K562 (cell line): ENCODE measurements at regions not wholly inside any gene's neighbourhood (a gene's known extent, or its start where the extent isn't known, plus 50 kb on each side); places are given as distances from the start of the nearest gene placed in this dataset.

Experiments used
- ATAC-seq: fragments of 200-7000 bp; cut with Tn5 transposase; 3 replicates; pipeline ENCODE4 v1.9.1; 2020; ENCODE audit warnings: moderate library complexity
- BruUV-seq: library from RNA; stranded (reverse); fragments of 400-500 nt; replicated peaks from 2 replicates; lab custom pipeline; 2021; lab: Mats Ljungman, UMichigan
- CTCF ChIA-PET: fragments of 300-600 bp; formaldehyde crosslinking; extraction: SDS; loops from one replicate; lab custom pipeline; 2021; ENCODE audit warnings: low intra/inter-chr PET ratio; lab: Yijun Ruan, JAX
- POLR2A ChIA-PET: fragments of 300-600, 350-650 bp; sonication (Branson Sonifier 250); formaldehyde crosslinking; extraction: SDS; loops from one replicate; lab custom pipeline; 2021; ENCODE audit warnings: antibody characterized with exemption, inconsistent platforms; lab: Yijun Ruan, JAX
- DNase-seq, 4 experiments: peaks; one replicate each; pipeline versions ENCODE4 v3.0.0 to v3.0.0-alpha.2; 2011 to 2018; ENCODE audit warnings: low spot score in 3 of 4, mixed read lengths in 3 of 4; ENCODE audit errors: extremely low read depth in 1 of 4
- FAIRE-seq: peaks from 2 replicates; lab custom pipeline; 2011; peaks lifted over from hg19 to GRCh38; lab: Jason Lieb, UNC
- H2AFZ ChIP-seq: 2 replicates; pipeline ENCODE4 v1.6.0; 2011; ENCODE audit warnings: low read depth, low read length, control low read depth, inconsistent platforms
- H3K27ac ChIP-seq: fragments of 200-600 bp; 3 replicates; pipeline ENCODE4 v1.8.0; 2011; ENCODE audit warnings: low read depth, mild to moderate bottlenecking, control low read depth, inconsistent platforms, low read length, moderate library complexity, mixed read lengths; ENCODE audit errors: extremely low read depth
- H3K27me3 ChIP-seq, 2 experiments: fragments of 300-600 bp in 1 of 2; 2 replicates in 1 of 2; 3 replicates in 1 of 2; pipeline versions ENCODE4 v1.6.0 to v1.8.0; 2011; ENCODE audit warnings: inconsistent platforms in 2 of 2, low read length in 2 of 2, mild to moderate bottlenecking in 1 of 2, mixed read lengths in 1 of 2, moderate library complexity in 1 of 2; ENCODE audit not compliant: control insufficient read depth in 2 of 2, insufficient read depth in 2 of 2
- H3K36me3 ChIP-seq: fragments of 300-600 bp; 3 replicates; pipeline ENCODE4 v1.8.0; 2011; ENCODE audit warnings: mild to moderate bottlenecking, low read length, inconsistent platforms; ENCODE audit not compliant: control insufficient read depth, insufficient read depth
- H3K4me1 ChIP-seq, 2 experiments: fragments of 200-600 bp in 1 of 2; replicated peaks in 1 of 2; 2 replicates in 1 of 2; 3 replicates in 1 of 2; pipeline versions ENCODE4 v1.5.1 to v1.8.0; 2011; ENCODE audit warnings: inconsistent platforms in 2 of 2, low read length in 2 of 2, mild to moderate bottlenecking in 1 of 2, mixed read lengths in 1 of 2, moderate library complexity in 1 of 2; ENCODE audit not compliant: control insufficient read depth in 2 of 2, insufficient read depth in 2 of 2
- H3K4me2 ChIP-seq: 2 replicates; pipeline ENCODE4 v1.6.1; 2011; ENCODE audit warnings: low read length, control low read depth, inconsistent platforms, mixed read lengths; ENCODE audit not compliant: insufficient read depth
- H3K4me3 ChIP-seq: fragments of 200-600 bp; sonication (generic), shearing (Covaris generic); 2 replicates; pipeline ENCODE4 v1.5.1; 2016; ENCODE audit warnings: control low read depth, inconsistent platforms
- H3K79me2 ChIP-seq: fragments of 200-600 bp; 3 replicates; pipeline ENCODE4 v1.8.0; 2011; ENCODE audit warnings: low read length, inconsistent platforms; ENCODE audit not compliant: control insufficient read depth, insufficient read depth
- H3K9ac ChIP-seq, 2 experiments: 2 replicates each; pipeline versions ENCODE4 v1.6.0 to v1.6.1; 2011; ENCODE audit warnings: low read depth in 2 of 2, low read length in 2 of 2, control low read depth in 1 of 2, inconsistent platforms in 1 of 2, mild to moderate bottlenecking in 1 of 2, mixed read lengths in 1 of 2; ENCODE audit not compliant: insufficient read depth in 1 of 2
- H3K9me1 ChIP-seq: one replicate; pipeline ENCODE4 v1.6.0; 2011; ENCODE audit warnings: inconsistent platforms, mild to moderate bottlenecking, low read length, moderate library complexity; ENCODE audit not compliant: control insufficient read depth, insufficient read depth
- H3K9me3 ChIP-seq: replicated peaks from 2 replicates; pipeline ENCODE4 v1.5.1; 2011; ENCODE audit warnings: low read depth, low read length, inconsistent platforms; ENCODE audit not compliant: control insufficient read depth, insufficient read depth
- H4K20me1 ChIP-seq: replicated peaks from 2 replicates; pipeline ENCODE4 v1.6.1; 2011; ENCODE audit warnings: low read length, inconsistent platforms, mixed read lengths; ENCODE audit not compliant: control insufficient read depth, insufficient read depth
- CEBPB ChIP-seq: fragments of 450-650 bp; IDR thresholded peaks from 2 replicates; pipeline ENCODE4 v1.6.1; 2016; ENCODE audit warnings: missing genetic modification characterization, missing compliant biosample characterization
- CEBPG ChIP-seq, 3 experiments: fragments of 200-800 bp in 1 of 3; sonication (Bioruptor generic) in 1 of 3; sonication (generic) in 1 of 3; formaldehyde crosslinking in 1 of 3; IDR thresholded peaks in 2 of 3; conservative IDR thresholded peaks in 1 of 3; 2 replicates each; pipeline versions ENCODE4 v1.6.1 to v1.8.0; 2016 to 2022; ENCODE audit warnings: missing compliant biosample characterization in 2 of 3, missing genetic modification characterization in 2 of 3, mild to moderate bottlenecking in 1 of 3, missing genetic modification reagents in 1 of 3
- CHD4 ChIP-seq: fragments of 200-600 bp; sonication (generic); IDR thresholded peaks from 3 replicates; pipeline ENCODE4 v1.6.1; 2012; ENCODE audit warnings: low read depth, mild to moderate bottlenecking, mixed read lengths, low read length, inconsistent platforms; ENCODE audit not compliant: insufficient read depth, insufficient replicate concordance, poor library complexity, severe bottlenecking
- CTCF ChIP-seq, 3 experiments: IDR thresholded peaks in 2 of 3; conservative IDR thresholded peaks in 1 of 3; 2 replicates each; pipeline ENCODE4 v1.5.1; 2011 to 2012; ENCODE audit warnings: low read length in 3 of 3, mild to moderate bottlenecking in 3 of 3, control low read depth in 2 of 3, improper control_type of control experiment in 1 of 3, inconsistent platforms in 1 of 3, low read depth in 1 of 3, mixed read lengths in 1 of 3, moderate library complexity in 1 of 3; ENCODE audit not compliant: insufficient read depth in 2 of 3
- DACH1 ChIP-seq: fragments of 450-650 bp; IDR thresholded peaks from 2 replicates; pipeline ENCODE4 v1.6.1; 2018; ENCODE audit not compliant: partially characterized antibody
- PKNOX1 ChIP-seq: fragments of 450-650 bp; IDR thresholded peaks from 2 replicates; pipeline ENCODE4 v1.6.1; 2016
- RAD21 ChIP-seq, 2 experiments: fragments of 250-450 bp in 1 of 2; fragments of 450-650 bp in 1 of 2; sonication (Bioruptor Pico) in 1 of 2; formaldehyde crosslinking in 1 of 2; IDR thresholded peaks in 1 of 2; conservative IDR thresholded peaks in 1 of 2; 2 replicates each; pipeline versions ENCODE4 v1.4.0 to v1.8.0; 2020 to 2022; ENCODE audit warnings: mild to moderate bottlenecking in 2 of 2, moderate library complexity in 1 of 2
- SIN3B ChIP-seq: fragments of 450-650 bp; IDR thresholded peaks from 2 replicates; pipeline ENCODE4 v1.6.1; 2017; ENCODE audit warnings: low read depth, mild to moderate bottlenecking, moderate library complexity
- ZBTB7A ChIP-seq: IDR thresholded peaks from 2 replicates; pipeline ENCODE4 v1.6.1; 2011; ENCODE audit warnings: low read depth, mild to moderate bottlenecking, low read length, moderate library complexity, borderline replicate concordance; ENCODE audit not compliant: control insufficient read depth
- ZNF134 ChIP-seq: fragments of 250-450 bp; sonication (Bioruptor Pico); conservative IDR thresholded peaks from 2 replicates; pipeline ENCODE4 v1.4.0; 2020
- WGBS: fragments of 100-300 bp; shearing (Covaris generic); methylation state at CpG from one replicate; pipeline ENCODE4 v1.1.6; 2016; ENCODE audit warnings: low coverage, mixed read lengths; ENCODE audit not compliant: insufficient coverage; ENCODE audit errors: missing lambda C conversion rate; 5-methylcytosine and 5-hydroxymethylcytosine counted together
- in situ Hi-C: fragments of 300-500 bp; cut with MboI; formaldehyde crosslinking; loops from 4 replicates; pipeline ENCODE4 v1.15.0; 2018; ENCODE audit warnings: inconsistent platforms, mixed read lengths
- intact Hi-C: fragments of 100-400 bp; cut with micrococcal nuclease; formaldehyde crosslinking; loops from 2 replicates; pipeline ENCODE4 v1.14.2; 2022

- TF ChIP-seq CTCF (IDR thresholded peaks at IDR 0.05 in 2 of 3, conservative IDR thresholded peaks at IDR 0.05 in 1 of 3; ENCODE audit: insufficient read depth in 2 of 3, low read depth in 1 of 3, low read length in 3 of 3), result peak; percentile 21 to 26 (median 26); a peak in 2 of 6 replicates
Measured at GRCh38 chr4:42278709-42279324, 118.5 kb upstream of the SHISA3 start (continued).

- Histone ChIP-seq H3K4me2 (no peak overlapping the region), H3K4me3 (no peak overlapping the region), H3K79me2 (no peaks in the 10 kb centered on the region), H3K9ac (no peak overlapping the region), H3K27ac (no peak overlapping the region), H2AFZ (0 out of 2 replicates have a peak overlapping the region, but pooled peaks have one; percentile 55), H3K9me3 (no peaks in the 10 kb centered on the region), H3K36me3 (no peaks in the 10 kb centered on the region), H3K9me1 (no peaks in the 10 kb centered on the region), H4K20me1 (no peaks in the 10 kb centered on the region), H3K4me1 (no peaks in the 10 kb centered on the region), H3K27me3 (no peaks in the 10 kb centered on the region)
- CTCF ChIA-PET, result interaction anchor here (1.1 to 1.3 kb wide), 3 partner anchors 239 to 587 kb away, joined by 3 read pairs; no protein-coding TSS in a partner anchor
- DNase-seq (peak; percentile 47 to 63 (median 54)), FAIRE-seq (peak; percentile 65), ATAC-seq (peak; percentile 74)
- BruUV-seq, result no TSS peak
- intact Hi-C loops (loop anchor here (1.0 to 5.0 kb wide), 3 partner anchors 323 to 588 kb away; no protein-coding TSS in a partner anchor), in situ Hi-C loops (loop anchor here (5.0 kb wide), 1 partner anchor 242 kb away; no protein-coding TSS in a partner anchor)
- POLR2A ChIA-PET, result interaction anchor here (0.6 to 1.2 kb wide), 3 partner anchors 16 to 401 kb away, joined by 3 to 4 read pairs (median 3); no protein-coding TSS in a partner anchor
- WGBS, result 8% methylated on average over 9 of the region's 11 CpGs
- TF ChIP-seq PKNOX1 (peak; percentile 51; the same call in 1 of the 2 replicates), CTCF (IDR thresholded peaks at IDR 0.05 in 2 of 3, conservative IDR thresholded peaks at IDR 0.05 in 1 of 3; ENCODE audit: insufficient read depth in 2 of 3, low read depth in 1 of 3, low read length in 3 of 3) (peak; percentile 55 to 68 (median 65); a peak in 5 of 6 replicates), RAD21 (CRISPR knock-in tag; conservative IDR thresholded peaks at IDR 0.05 in 1 of 2, IDR thresholded peaks at IDR 0.05 in 1 of 2) (peak in 1 of 2 experiments; percentile 45; a peak in 3 of 4 replicates), ZNF134 (CRISPR knock-in tag) (no peak), SIN3B (no peak), CHD4 (no peak), ZBTB7A (no peak), CEBPB (tag) (peak; percentile 39; the same call in 1 of the 2 replicates), CEBPG (CRISPR knock-in tag; IDR thresholded peaks at IDR 0.05) (no peak), CEBPG (tag; conservative IDR thresholded peaks at IDR 0.05 in 1 of 2, IDR thresholded peaks at IDR 0.05 in 1 of 2) (peak in 1 of 2 experiments; percentile 78; a peak in 2 of 4 replicates), DACH1 (no peak)
Measured at GRCh38 chr4:42280327-42281095, 116.8 kb upstream of the SHISA3 start.
